ENCODE measurements at regions not wholly inside any gene's neighbourhood (a gene's known extent, or its start where the extent isn't known, plus 50 kb on each side); places are given as distances from the start of the nearest gene placed in this dataset.

DNA sequence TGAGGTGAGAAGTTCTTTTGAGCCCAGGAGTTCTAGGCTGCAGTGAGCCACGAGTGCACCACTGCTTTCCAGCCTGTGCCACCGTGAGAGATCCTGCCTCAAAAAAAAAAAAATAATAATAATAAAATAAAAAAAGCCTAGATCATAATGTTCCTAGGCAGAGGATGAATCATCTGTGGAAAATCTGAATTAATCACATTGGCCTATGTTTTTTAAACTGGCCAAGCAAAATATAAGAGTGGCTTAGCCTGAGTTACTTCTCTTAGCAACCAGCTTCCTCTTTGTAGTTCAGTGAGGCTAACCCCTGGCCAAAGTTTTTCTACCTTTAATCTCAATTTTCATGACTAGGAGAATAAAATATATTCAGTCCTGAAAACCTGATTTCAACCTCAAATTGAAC, 614.6 kb downstream of the PPP4R3C start:
- Histone ChIP-seq H3K4me1 (no peaks in the 10 kb centered on the region), H3K4me3 (no peak overlapping the region), H3K27me3 (no peaks in the 10 kb centered on the region), H3K36me3 (no peaks in the 10 kb centered on the region), H3K27ac (no peak overlapping the region), H3K9me3 (no peaks in the 10 kb centered on the region)
- WGBS, 5 donors, result 36 to 64% (median 46%) methylated on average over 2 of the region's 2 CpGs
- intact Hi-C loops (cut with DNase I; ENCODE audit: low total_unique reads), result no loop called here
- no peak for DNase-seq
- TF ChIP-seq POLR2A (IDR thresholded peaks at IDR 0.05) (no peak), EP300 (IDR thresholded peaks at IDR 0.05) (no peak), POLR2AphosphoS5 (IDR thresholded peaks at IDR 0.05) (no peak)
- TF ChIP-seq, protein P1, sequence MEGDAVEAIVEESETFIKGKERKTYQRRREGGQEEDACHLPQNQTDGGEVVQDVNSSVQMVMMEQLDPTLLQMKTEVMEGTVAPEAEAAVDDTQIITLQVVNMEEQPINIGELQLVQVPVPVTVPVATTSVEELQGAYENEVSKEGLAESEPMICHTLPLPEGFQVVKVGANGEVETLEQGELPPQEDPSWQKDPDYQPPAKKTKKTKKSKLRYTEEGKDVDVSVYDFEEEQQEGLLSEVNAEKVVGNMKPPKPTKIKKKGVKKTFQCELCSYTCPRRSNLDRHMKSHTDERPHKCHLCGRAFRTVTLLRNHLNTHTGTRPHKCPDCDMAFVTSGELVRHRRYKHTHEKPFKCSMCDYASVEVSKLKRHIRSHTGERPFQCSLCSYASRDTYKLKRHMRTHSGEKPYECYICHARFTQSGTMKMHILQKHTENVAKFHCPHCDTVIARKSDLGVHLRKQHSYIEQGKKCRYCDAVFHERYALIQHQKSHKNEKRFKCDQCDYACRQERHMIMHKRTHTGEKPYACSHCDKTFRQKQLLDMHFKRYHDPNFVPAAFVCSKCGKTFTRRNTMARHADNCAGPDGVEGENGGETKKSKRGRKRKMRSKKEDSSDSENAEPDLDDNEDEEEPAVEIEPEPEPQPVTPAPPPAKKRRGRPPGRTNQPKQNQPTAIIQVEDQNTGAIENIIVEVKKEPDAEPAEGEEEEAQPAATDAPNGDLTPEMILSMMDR (IDR thresholded peaks at IDR 0.05), result no peak

DNA sequence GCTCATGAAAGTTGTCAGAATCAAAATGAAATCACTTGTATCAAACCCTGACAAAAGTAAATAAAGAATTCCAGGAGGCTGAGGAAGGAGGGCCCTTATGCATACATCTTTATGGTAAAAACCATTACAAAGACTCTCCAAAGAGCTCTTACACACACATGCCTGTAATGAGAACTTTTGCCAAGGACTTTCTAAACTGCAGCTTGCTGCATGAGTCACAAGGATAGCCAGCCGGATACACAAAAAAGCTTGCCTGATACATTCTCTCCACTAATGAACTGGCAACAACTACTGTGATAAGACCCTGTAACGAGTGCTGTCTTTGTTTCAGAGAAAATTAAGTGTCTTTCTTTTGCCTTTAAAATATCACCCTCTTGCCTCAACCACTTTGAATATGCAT, 618.1 kb downstream of the PPP4R3C start:
- Histone ChIP-seq H3K9me3 (no peaks in the 10 kb centered on the region), H3K36me3 (no peaks in the 10 kb centered on the region), H3K27me3 (no peaks in the 10 kb centered on the region), H3K4me3 (no peak overlapping the region), H3K27ac (no peak overlapping the region), H3K4me1 (no peaks in the 10 kb centered on the region)
- peak in 1 of 2 donors; percentile 1 for DNase-seq
- intact Hi-C loops (cut with DNase I; ENCODE audit: low total_unique reads), result no loop called here
- 41 to 53% (median 51%) methylated on average over 2 of the region's 2 CpGs for WGBS, 5 donors
- no peak for TF ChIP-seq EP300 (IDR thresholded peaks at IDR 0.05)
- no peak for TF ChIP-seq POLR2AphosphoS5 (IDR thresholded peaks at IDR 0.05)

DNA sequence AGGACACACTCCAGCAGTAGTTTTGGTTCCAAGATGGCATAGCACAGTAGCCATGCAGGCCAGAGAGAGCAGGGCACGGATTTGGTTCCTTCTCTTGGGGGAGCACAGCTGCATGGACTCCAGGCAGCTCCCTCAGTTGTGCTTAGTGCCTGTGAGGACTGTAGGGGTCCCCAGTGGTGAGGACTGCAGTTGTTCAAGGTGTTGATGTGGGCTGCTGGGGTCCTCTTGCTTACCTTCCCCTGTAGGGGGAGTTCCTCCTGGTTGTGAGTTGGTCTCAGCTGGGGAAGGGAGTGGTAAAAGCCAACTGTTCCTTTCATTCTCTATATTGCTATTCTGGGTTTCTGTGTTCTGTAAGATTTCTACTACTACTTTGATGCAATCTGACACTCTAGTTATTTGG, 606.5 kb downstream of the MAGEB5 start:
- H3K4me1 ChIP-seq, result no peaks in the 10 kb centered on the region
- intact Hi-C loops (cut with DNase I; ENCODE audit: low total_unique reads), result no loop called here
- WGBS, 5 donors, result 7 to 15% (median 13%) methylated on average over 1 of the region's 1 CpG; no CpG with 5 or more reads in 1 of the 5 donors

DNA sequence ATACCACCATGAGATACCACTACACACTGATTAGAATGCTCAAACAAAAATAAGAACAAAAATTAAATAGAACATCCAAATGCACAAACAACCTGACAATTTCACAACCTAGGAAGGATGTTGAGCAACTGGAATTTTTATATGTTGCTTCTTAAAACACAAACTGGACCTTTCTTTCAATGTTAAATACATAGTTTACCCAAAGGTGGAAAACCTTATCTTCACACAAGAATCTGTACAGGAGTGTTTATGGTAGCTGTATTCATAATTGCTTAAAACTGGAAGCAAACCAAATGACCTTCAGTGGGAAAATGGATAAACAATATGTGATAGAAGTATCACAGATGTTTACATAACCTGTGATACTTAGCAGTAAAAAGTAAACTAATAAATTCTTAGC, 573.8 kb downstream of the MAGEB5 start:
- intact Hi-C loops (cut with DNase I; ENCODE audit: low total_unique reads), result no loop called here
- H3K9me3 ChIP-seq, result no peaks in the 10 kb centered on the region

More for the DNA sequence above, 606.5 kb downstream of the MAGEB5 start:
- DNase-seq, result no peak
- no peaks in the 10 kb centered on the region for H3K27me3 ChIP-seq
- no peak overlapping the region for H3K4me3 ChIP-seq
- TF ChIP-seq POLR2AphosphoS5 (IDR thresholded peaks at IDR 0.05) (no peak), EP300 (IDR thresholded peaks at IDR 0.05) (no peak), POLR2A (IDR thresholded peaks at IDR 0.05) (no peak)
- TF ChIP-seq, protein P1 (IDR thresholded peaks at IDR 0.05), result no peak
- H3K9me3 ChIP-seq, result peaks cover 0 to 14% (median 2%) of the 10 kb centered on the region in 4 donors
- no peak overlapping the region for H3K27ac ChIP-seq
- H3K36me3 ChIP-seq, result no peaks in the 10 kb centered on the region

DNA sequence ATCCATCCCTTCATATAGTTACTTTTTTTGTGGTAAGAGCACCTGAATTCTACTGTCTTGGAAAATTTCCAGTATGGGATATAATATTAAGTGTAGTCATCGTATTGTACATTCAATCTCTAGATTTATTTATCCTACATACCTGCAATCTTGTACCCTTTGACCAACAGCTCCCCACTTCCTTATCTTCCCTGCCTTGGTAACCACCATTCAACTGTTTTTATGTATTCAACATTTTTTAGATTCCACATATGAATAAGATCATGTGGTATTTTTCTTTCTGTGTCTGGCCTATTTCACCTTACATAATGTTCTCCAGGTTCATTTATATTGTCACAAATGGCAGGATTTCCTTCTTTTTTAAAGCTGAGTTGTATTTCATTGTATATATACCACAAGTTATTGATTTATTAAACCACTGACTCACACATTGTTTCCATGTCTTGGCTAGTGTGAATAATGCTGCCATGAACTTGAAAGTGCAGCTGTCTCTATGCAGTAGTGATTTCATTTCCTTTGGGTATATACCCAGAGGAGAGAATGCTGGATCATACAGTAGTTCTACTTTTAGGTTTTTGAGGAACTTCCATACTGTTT, 572.5 kb downstream of the MAGEB5 start:
- no peak overlapping the region for H3K4me3 ChIP-seq
- TF ChIP-seq, protein P1 (IDR thresholded peaks at IDR 0.05), result no peak
- TF ChIP-seq POLR2A (IDR thresholded peaks at IDR 0.05), result no peak
- no peak for TF ChIP-seq POLR2AphosphoS5 (IDR thresholded peaks at IDR 0.05)
- no peak for TF ChIP-seq EP300 (IDR thresholded peaks at IDR 0.05)
- 54 to 65% (median 60%) methylated on average over 1 of the region's 1 CpG for WGBS, 5 donors
- H3K27ac ChIP-seq, result no peak overlapping the region
- no peaks in the 10 kb centered on the region for H3K4me1 ChIP-seq
- H3K36me3 ChIP-seq, result no peaks in the 10 kb centered on the region
- no peaks in the 10 kb centered on the region for H3K27me3 ChIP-seq
- no peak for DNase-seq
- no peaks in the 10 kb centered on the region for H3K9me3 ChIP-seq
- intact Hi-C loops (cut with DNase I; ENCODE audit: low total_unique reads), result no loop called here

More for the DNA sequence above, 573.8 kb downstream of the MAGEB5 start:
- no peak for DNase-seq
- H3K4me1 ChIP-seq, result no peaks in the 10 kb centered on the region
- no peak overlapping the region for H3K4me3 ChIP-seq
- no peaks in the 10 kb centered on the region for H3K36me3 ChIP-seq
- TF ChIP-seq EP300 (IDR thresholded peaks at IDR 0.05), result no peak
- TF ChIP-seq POLR2AphosphoS5 (IDR thresholded peaks at IDR 0.05), result no peak
- TF ChIP-seq POLR2A (IDR thresholded peaks at IDR 0.05), result no peak
- TF ChIP-seq, protein P1 (IDR thresholded peaks at IDR 0.05), result no peak
- no peak overlapping the region for H3K27ac ChIP-seq
- H3K27me3 ChIP-seq, result no peaks in the 10 kb centered on the region
